K562 (cell line): ENCODE measurements at regions not wholly inside any gene's neighbourhood (a gene's known extent, or its start where the extent isn't known, plus 50 kb on each side); places are given as distances from the start of the nearest gene placed in this dataset.

ENCODE experiments used
- ATAC-seq: fragments of 200-7000 bp; cut with Tn5 transposase; 3 replicates; pipeline ENCODE4 v1.9.1; 2020; ENCODE audit warnings: moderate library complexity
- BruUV-seq: library from RNA; stranded (reverse); fragments of 400-500 nt; replicated peaks from 2 replicates; lab custom pipeline; 2021; lab: Mats Ljungman, UMichigan
- CTCF ChIA-PET: fragments of 300-600 bp; formaldehyde crosslinking; extraction: SDS; loops from one replicate; lab custom pipeline; 2021; ENCODE audit warnings: low intra/inter-chr PET ratio; lab: Yijun Ruan, JAX
- POLR2A ChIA-PET: fragments of 300-600, 350-650 bp; sonication (Branson Sonifier 250); formaldehyde crosslinking; extraction: SDS; loops from one replicate; lab custom pipeline; 2021; ENCODE audit warnings: antibody characterized with exemption, inconsistent platforms; lab: Yijun Ruan, JAX
- DNase-seq, 4 experiments: peaks; one replicate each; pipeline versions ENCODE4 v3.0.0 to v3.0.0-alpha.2; 2011 to 2018; ENCODE audit warnings: low spot score in 3 of 4, mixed read lengths in 3 of 4; ENCODE audit errors: extremely low read depth in 1 of 4
- FAIRE-seq: peaks from 2 replicates; lab custom pipeline; 2011; peaks lifted over from hg19 to GRCh38; lab: Jason Lieb, UNC
- H2AFZ ChIP-seq: 2 replicates; pipeline ENCODE4 v1.6.0; 2011; ENCODE audit warnings: low read depth, low read length, control low read depth, inconsistent platforms
- H3K27ac ChIP-seq: fragments of 200-600 bp; 3 replicates; pipeline ENCODE4 v1.8.0; 2011; ENCODE audit warnings: low read depth, mild to moderate bottlenecking, control low read depth, inconsistent platforms, low read length, moderate library complexity, mixed read lengths; ENCODE audit errors: extremely low read depth
- H3K27me3 ChIP-seq, 2 experiments: fragments of 300-600 bp in 1 of 2; 2 replicates in 1 of 2; 3 replicates in 1 of 2; pipeline versions ENCODE4 v1.6.0 to v1.8.0; 2011; ENCODE audit warnings: inconsistent platforms in 2 of 2, low read length in 2 of 2, mild to moderate bottlenecking in 1 of 2, mixed read lengths in 1 of 2, moderate library complexity in 1 of 2; ENCODE audit not compliant: control insufficient read depth in 2 of 2, insufficient read depth in 2 of 2
- H3K36me3 ChIP-seq: fragments of 300-600 bp; 3 replicates; pipeline ENCODE4 v1.8.0; 2011; ENCODE audit warnings: mild to moderate bottlenecking, low read length, inconsistent platforms; ENCODE audit not compliant: control insufficient read depth, insufficient read depth
- H3K4me1 ChIP-seq, 2 experiments: fragments of 200-600 bp in 1 of 2; replicated peaks in 1 of 2; 2 replicates in 1 of 2; 3 replicates in 1 of 2; pipeline versions ENCODE4 v1.5.1 to v1.8.0; 2011; ENCODE audit warnings: inconsistent platforms in 2 of 2, low read length in 2 of 2, mild to moderate bottlenecking in 1 of 2, mixed read lengths in 1 of 2, moderate library complexity in 1 of 2; ENCODE audit not compliant: control insufficient read depth in 2 of 2, insufficient read depth in 2 of 2
- H3K4me2 ChIP-seq: 2 replicates; pipeline ENCODE4 v1.6.1; 2011; ENCODE audit warnings: low read length, control low read depth, inconsistent platforms, mixed read lengths; ENCODE audit not compliant: insufficient read depth
- H3K4me3 ChIP-seq: fragments of 200-600 bp; sonication (generic), shearing (Covaris generic); 2 replicates; pipeline ENCODE4 v1.5.1; 2016; ENCODE audit warnings: control low read depth, inconsistent platforms
- H3K79me2 ChIP-seq: fragments of 200-600 bp; 3 replicates; pipeline ENCODE4 v1.8.0; 2011; ENCODE audit warnings: low read length, inconsistent platforms; ENCODE audit not compliant: control insufficient read depth, insufficient read depth
- H3K9ac ChIP-seq, 2 experiments: 2 replicates each; pipeline versions ENCODE4 v1.6.0 to v1.6.1; 2011; ENCODE audit warnings: low read depth in 2 of 2, low read length in 2 of 2, control low read depth in 1 of 2, inconsistent platforms in 1 of 2, mild to moderate bottlenecking in 1 of 2, mixed read lengths in 1 of 2; ENCODE audit not compliant: insufficient read depth in 1 of 2
- H3K9me1 ChIP-seq: one replicate; pipeline ENCODE4 v1.6.0; 2011; ENCODE audit warnings: inconsistent platforms, mild to moderate bottlenecking, low read length, moderate library complexity; ENCODE audit not compliant: control insufficient read depth, insufficient read depth
- H3K9me3 ChIP-seq: replicated peaks from 2 replicates; pipeline ENCODE4 v1.5.1; 2011; ENCODE audit warnings: low read depth, low read length, inconsistent platforms; ENCODE audit not compliant: control insufficient read depth, insufficient read depth
- H4K20me1 ChIP-seq: replicated peaks from 2 replicates; pipeline ENCODE4 v1.6.1; 2011; ENCODE audit warnings: low read length, inconsistent platforms, mixed read lengths; ENCODE audit not compliant: control insufficient read depth, insufficient read depth
- KDM4B ChIP-seq, 2 experiments: fragments of 450-650 bp in 1 of 2; sonication (generic) in 1 of 2; IDR thresholded peaks; 2 replicates each; pipeline ENCODE4 v1.6.1; 2016 to 2017; ENCODE audit warnings: borderline replicate concordance in 2 of 2, antibody characterized with exemption in 1 of 2, low read depth in 1 of 2, mild to moderate bottlenecking in 1 of 2
- NCOA1 ChIP-seq: fragments of 450-650 bp; IDR thresholded peaks from 2 replicates; pipeline ENCODE4 v1.6.1; 2016; ENCODE audit warnings: low read depth
- PKNOX1 ChIP-seq: fragments of 450-650 bp; IDR thresholded peaks from 2 replicates; pipeline ENCODE4 v1.6.1; 2016
- TFE3 ChIP-seq: fragments of 450-650 bp; formaldehyde crosslinking; IDR thresholded peaks from 2 replicates; pipeline ENCODE4 v1.4.0; 2020; ENCODE audit warnings: mild to moderate bottlenecking, mixed read lengths
- ZFP30 ChIP-seq: fragments of 250-450 bp; sonication (Bioruptor Pico); IDR thresholded peaks from 2 replicates; pipeline ENCODE4 v1.8.0; 2022; ENCODE audit warnings: moderate library complexity, mild to moderate bottlenecking, inconsistent platforms, borderline replicate concordance
- WGBS: fragments of 100-300 bp; shearing (Covaris generic); methylation state at CpG from one replicate; pipeline ENCODE4 v1.1.6; 2016; ENCODE audit warnings: low coverage, mixed read lengths; ENCODE audit not compliant: insufficient coverage; ENCODE audit errors: missing lambda C conversion rate; 5-methylcytosine and 5-hydroxymethylcytosine counted together
- in situ Hi-C: fragments of 300-500 bp; cut with MboI; formaldehyde crosslinking; loops from 4 replicates; pipeline ENCODE4 v1.15.0; 2018; ENCODE audit warnings: inconsistent platforms, mixed read lengths
- intact Hi-C: fragments of 100-400 bp; cut with micrococcal nuclease; formaldehyde crosslinking; loops from 2 replicates; pipeline ENCODE4 v1.14.2; 2022

DNA sequence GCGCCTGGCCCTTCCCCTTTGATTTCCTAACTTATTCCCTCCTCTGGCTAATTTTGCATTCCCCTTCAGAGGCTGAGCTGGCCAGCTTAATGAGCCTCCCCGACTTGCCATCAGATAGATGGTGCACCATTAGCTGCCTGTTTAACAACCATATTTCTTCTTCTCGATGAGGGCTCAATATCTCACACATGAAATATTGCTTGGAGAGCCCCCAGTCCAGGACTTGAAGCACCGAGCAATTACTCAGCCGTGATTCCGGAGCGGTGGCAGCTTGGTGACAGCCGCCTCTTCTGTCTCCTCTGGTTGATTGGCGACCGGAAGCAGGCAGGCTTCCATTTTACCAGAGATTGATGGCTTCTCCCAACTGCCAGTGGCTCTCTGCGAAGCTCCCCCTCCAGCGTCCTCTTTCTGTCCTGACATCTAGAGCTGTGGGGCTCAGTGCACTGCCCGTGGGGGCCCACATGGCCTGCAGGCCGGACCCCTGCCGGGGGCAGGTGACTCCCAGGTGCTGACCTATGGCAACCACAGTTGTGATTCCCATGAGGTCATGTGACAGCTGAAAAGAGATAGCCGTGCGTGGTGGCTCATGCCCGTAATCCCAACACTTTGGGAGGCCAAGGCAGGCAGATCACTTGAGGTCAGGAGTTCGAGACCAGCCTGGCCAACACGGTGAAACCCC, 133.7 kb upstream of the SEC14L1 start (continued):
- TF ChIP-seq PKNOX1 (peak; percentile 74), TFE3 (peak; percentile 60), KDM4B (IDR thresholded peaks at IDR 0.05; ENCODE audit: borderline replicate concordance in 2 of 2, low read depth in 1 of 2) (peak in 1 of 2 experiments; percentile 92; a peak in 1 of 4 replicates)
- TF ChIP-seq, all 486 proteins: peak for 7

- Histone ChIP-seq H3K4me3 (no peak overlapping the region), H3K27me3 (peaks cover 3 to 12% of the 10 kb centered on the region in 2 experiments; a peak in 2 of 5 replicates), H3K27ac (no peak overlapping the region), H3K79me2 (no peaks in the 10 kb centered on the region), H2AFZ (no peak overlapping the region), H3K36me3 (no peaks in the 10 kb centered on the region), H3K4me2 (no peak overlapping the region), H3K9me3 (no peaks in the 10 kb centered on the region; the same call in 1 of the 2 replicates), H3K4me1 (no peaks in the 10 kb centered on the region), H3K9ac (no peak overlapping the region), H3K9me1 (no peaks in the 10 kb centered on the region), H4K20me1 (no peaks in the 10 kb centered on the region)
- ChIA-PET POLR2A (no interaction called here), CTCF (no interaction called here)
- FAIRE-seq (no peak), ATAC-seq (no peak), DNase-seq (no peak)
- TF ChIP-seq ZFP30, result 0 out of 2 replicates have a peak, but pooled peaks have one; percentile 44
- no peak for TF ChIP-seq NCOA1
- BruUV-seq, result no TSS peak
- 2% methylated on average over 2 of the region's 2 CpGs for WGBS
- intact Hi-C loops (loop anchor here (2.0 to 10.0 kb wide), 3 partner anchors 55 to 237 kb away; no protein-coding TSS in a partner anchor), in situ Hi-C loops (loop anchor here (10.0 kb wide), 1 partner anchor 245 kb away; no protein-coding TSS in a partner anchor)
Measured at GRCh38 chr17:77009877-77010276, 130.9 kb upstream of the SEC14L1 start.
